Upper lobe of right lung (tissue), 1 donor: ENCODE measurements at regions not wholly inside any gene's neighbourhood (a gene's known extent, or its start where the extent isn't known, plus 50 kb on each side); places are given as distances from the start of the nearest gene placed in this dataset.
"Not testable (repeated sequence)": the region's sequence is repeated elsewhere in the genome, so short reads cannot be mapped to it uniquely, and the experiment has no call there.

Experiments
- ATAC-seq: fragments of 200-7000 bp; cut with Tn5 transposase; one replicate; pipeline ENCODE4 v1.9.1; 2020; ENCODE audit warnings: mild to moderate bottlenecking, moderate library complexity
- DNase-seq: peaks from one replicate; pipeline ENCODE4 v3.0.0-alpha.2; 2020
- H3K27ac ChIP-seq: fragments of 200-600 bp; one replicate; pipeline ENCODE4 v1.8.0; 2022
- H3K27me3 ChIP-seq: fragments of 200-600 bp; one replicate; pipeline ENCODE4 v1.8.0; 2022; ENCODE audit warnings: mild to moderate bottlenecking
- H3K36me3 ChIP-seq: fragments of 200-600 bp; one replicate; pipeline ENCODE4 v1.8.0; 2022
- H3K4me1 ChIP-seq: fragments of 200-600 bp; one replicate; pipeline ENCODE4 v1.8.0; 2022
- H3K4me3 ChIP-seq: fragments of 200-600 bp; one replicate; pipeline ENCODE4 v1.8.0; 2022; ENCODE audit warnings: mild to moderate bottlenecking
- H3K9me3 ChIP-seq: fragments of 200-600 bp; one replicate; pipeline ENCODE4 v1.8.0; 2022
- CTCF ChIP-seq: fragments of 200-600 bp; IDR thresholded peaks from one replicate; pipeline ENCODE4 v1.8.0; 2022; ENCODE audit warnings: antibody characterized with exemption
- intact Hi-C: fragments of 100-400 bp; cut with DNase I; formaldehyde crosslinking; loops from one replicate; pipeline ENCODE4 v1.11.0; 2022
- donor health status: DM: no; HTN: yes; CAD: no; lungs with severe emphysema.

- ATAC-seq, result no peak
- no peak for TF ChIP-seq CTCF
- Histone ChIP-seq H3K27ac (no peak overlapping the region), H3K4me1 (no peaks in the 10 kb centered on the region), H3K9me3 (no peaks in the 10 kb centered on the region), H3K27me3 (no peaks in the 10 kb centered on the region), H3K4me3 (no peak overlapping the region), H3K36me3 (no peaks in the 10 kb centered on the region)
- DNase-seq, result no peak
- intact Hi-C loops, result no loop called here
Observed at GRCh38 chr13:90461398-90461797, 886.1 kb upstream of the MIR17HG start.

GRCh38 chr13:90477216-90477615, 870.3 kb upstream of the MIR17HG start:
- intact Hi-C loops, result no loop called here
- Histone ChIP-seq H3K27me3 (no peaks in the 10 kb centered on the region), H3K4me3 (no peak overlapping the region), H3K27ac (no peak overlapping the region), H3K9me3 (no peaks in the 10 kb centered on the region), H3K4me1 (no peaks in the 10 kb centered on the region), H3K36me3 (no peaks in the 10 kb centered on the region)
- TF ChIP-seq CTCF, result no peak
- DNase-seq, result no peak
- ATAC-seq, result no peak

GRCh38 chr13:90483906-90484305, 863.6 kb upstream of the MIR17HG start:
- Histone ChIP-seq H3K27ac (no peak overlapping the region), H3K36me3 (no peaks in the 10 kb centered on the region), H3K9me3 (no peaks in the 10 kb centered on the region), H3K4me1 (no peaks in the 10 kb centered on the region), H3K4me3 (no peak overlapping the region), H3K27me3 (no peaks in the 10 kb centered on the region)
- DNase-seq (no peak), ATAC-seq (no peak)
- intact Hi-C loops, result no loop called here
- no peak for TF ChIP-seq CTCF

- intact Hi-C loops, result no loop called here
- Histone ChIP-seq H3K9me3 (no peaks in the 10 kb centered on the region), H3K36me3 (no peaks in the 10 kb centered on the region), H3K27ac (no peak overlapping the region), H3K4me1 (no peaks in the 10 kb centered on the region), H3K4me3 (no peak overlapping the region), H3K27me3 (no peaks in the 10 kb centered on the region)
- DNase-seq (no peak), ATAC-seq (no peak)
- TF ChIP-seq CTCF, result no peak
Observed at GRCh38 chr13:90485436-90485835, 862.1 kb upstream of the MIR17HG start.

GRCh38 chr13:90492872-90493271, 854.6 kb upstream of the MIR17HG start:
- Histone ChIP-seq H3K4me1 (no peaks in the 10 kb centered on the region), H3K27me3 (no peaks in the 10 kb centered on the region), H3K9me3 (peaks cover 10% of the 10 kb centered on the region), H3K4me3 (no peak overlapping the region), H3K36me3 (no peaks in the 10 kb centered on the region), H3K27ac (no peak overlapping the region)
- TF ChIP-seq CTCF, result no peak
- intact Hi-C loops, result no loop called here
- DNase-seq, result no peak
- no peak for ATAC-seq

- no peak for DNase-seq
- H3K4me1 ChIP-seq, result no peaks in the 10 kb centered on the region
- no peaks in the 10 kb centered on the region for H3K36me3 ChIP-seq
- no peak for TF ChIP-seq CTCF
- H3K27me3 ChIP-seq, result no peaks in the 10 kb centered on the region
- H3K4me3 ChIP-seq, result no peak overlapping the region
- intact Hi-C loops, result no loop called here
- no peak for ATAC-seq
- H3K27ac ChIP-seq, result no peak overlapping the region
- peaks cover 10% of the 10 kb centered on the region for H3K9me3 ChIP-seq
Observed at GRCh38 chr13:90493667-90494066, 853.8 kb upstream of the MIR17HG start.

- H3K36me3 ChIP-seq, DNase-seq, H3K27ac ChIP-seq, H3K4me1 ChIP-seq, H3K27me3 ChIP-seq, intact Hi-C loops, ATAC-seq, H3K4me3 ChIP-seq: not testable (repeated sequence)
- H3K9me3 ChIP-seq, result peaks cover 10% of the 10 kb centered on the region
Observed at GRCh38 chr13:90494849-90495248, 852.6 kb upstream of the MIR17HG start.
